AG08395 (cell line): ENCODE measurements at regions not wholly inside any gene's neighbourhood (a gene's known extent, or its start where the extent isn't known, plus 50 kb on each side); places are given as distances from the start of the nearest gene placed in this dataset.

Source experiments
- DNase-seq: peaks from one replicate; pipeline ENCODE4 v3.0.0; 2012; ENCODE audit warnings: mixed read lengths, low spot score

GRCh38 chr2:155766342-155767115 lies 566.0 kb downstream of the NR4A2 start:
- no peak for DNase-seq

GRCh38 chr2:155755481-155755880 lies 577.0 kb downstream of the NR4A2 start:
- no peak for DNase-seq

GRCh38 chr2:155748131-155748530 lies 584.4 kb downstream of the NR4A2 start:
- DNase-seq: no peak

- DNase-seq: no peak
Measured at GRCh38 chr2:155747531-155747930, 585.0 kb downstream of the NR4A2 start.

- DNase-seq: no peak
Measured at GRCh38 chr2:155733091-155733853, 599.2 kb downstream of the NR4A2 start.

GRCh38 chr2:155730804-155731203 lies 601.7 kb downstream of the NR4A2 start:
- DNase-seq: no peak

GRCh38 chr2:155727187-155727895 lies 605.2 kb downstream of the NR4A2 start:
- DNase-seq: no peak

GRCh38 chr2:155722290-155722689 lies 610.2 kb downstream of the NR4A2 start:
- no peak for DNase-seq

GRCh38 chr2:155715705-155716104 lies 616.8 kb downstream of the NR4A2 start:
- DNase-seq: no peak

- DNase-seq: no peak
Measured at GRCh38 chr2:155714983-155715382, 617.5 kb downstream of the NR4A2 start.

GRCh38 chr2:155708071-155708470 lies 624.5 kb downstream of the NR4A2 start:
- no peak for DNase-seq

- no peak for DNase-seq
Measured at GRCh38 chr2:155703917-155704316, 628.6 kb downstream of the NR4A2 start.

GRCh38 chr2:155703048-155703447 lies 629.5 kb downstream of the NR4A2 start:
- no peak for DNase-seq

- DNase-seq: no peak
Measured at GRCh38 chr2:155701721-155702120, 630.8 kb downstream of the NR4A2 start.

GRCh38 chr2:155696571-155696970 lies 636.0 kb downstream of the NR4A2 start:
- no peak for DNase-seq

GRCh38 chr2:155695505-155695904 lies 637.0 kb downstream of the NR4A2 start:
- no peak for DNase-seq

- no peak for DNase-seq
Measured at GRCh38 chr2:155692856-155693255, 639.7 kb downstream of the NR4A2 start.

- no peak for DNase-seq
Measured at GRCh38 chr2:155692106-155692505, 640.4 kb downstream of the NR4A2 start.

- no peak for DNase-seq
Measured at GRCh38 chr2:155690785-155691184, 641.7 kb downstream of the NR4A2 start.

GRCh38 chr2:155689791-155690190 lies 642.7 kb downstream of the NR4A2 start:
- no peak for DNase-seq

- no peak for DNase-seq
Measured at GRCh38 chr2:155687181-155687580, 645.3 kb downstream of the NR4A2 start.

GRCh38 chr2:155679647-155680046 lies 652.9 kb downstream of the NR4A2 start:
- no peak for DNase-seq

GRCh38 chr2:155675920-155676319 lies 656.6 kb downstream of the NR4A2 start:
- DNase-seq: no peak
